IMR-90 (cell line): ENCODE measurements at regions not wholly inside any gene's neighbourhood (a gene's known extent, or its start where the extent isn't known, plus 50 kb on each side); places are given as distances from the start of the nearest gene placed in this dataset.

ENCODE experiments used
- ATAC-seq: fragments of 200-7000 bp; cut with Tn5 transposase; 2 replicates; pipeline ENCODE4 v1.9.1; 2020; ENCODE audit warnings: low read depth, mild to moderate bottlenecking, moderate library complexity
- BruUV-seq: library from RNA; stranded (reverse); fragments of 400-500 nt; replicated peaks from 2 replicates; lab custom pipeline; 2021; lab: Mats Ljungman, UMichigan
- CTCF ChIA-PET: fragments of 300-600 bp; formaldehyde crosslinking; extraction: SDS; loops from one replicate; lab custom pipeline; 2021; ENCODE audit warnings: antibody characterized with exemption; lab: Yijun Ruan, JAX
- POLR2A ChIA-PET: fragments of 300-600 bp; sonication (Branson Sonifier 250); formaldehyde crosslinking; loops from one replicate; lab custom pipeline; 2022; ENCODE audit warnings: antibody characterized with exemption; ENCODE audit not compliant: unreplicated experiment; lab: Charles Lee
- DNase-seq: peaks from one replicate; pipeline ENCODE4 v3.0.0; 2013
- H2AFZ ChIP-seq: replicated peaks from 2 replicates; pipeline ENCODE3; 2013; ENCODE audit warnings: low read length, mild to moderate bottlenecking; ENCODE audit not compliant: poor library complexity
- H2AK5ac ChIP-seq: 2 replicates; pipeline ENCODE4 v1.6.1; 2013; ENCODE audit warnings: low read depth, low read length, inconsistent platforms
- H2AK9ac ChIP-seq: replicated peaks from 2 replicates; pipeline ENCODE3; 2013; ENCODE audit warnings: mild to moderate bottlenecking, low read depth, low read length, moderate library complexity; ENCODE audit not compliant: poor library complexity
- H2BK120ac ChIP-seq: 2 replicates; pipeline ENCODE4 v1.6.1; 2013; ENCODE audit warnings: low read depth, low read length, inconsistent platforms
- H2BK15ac ChIP-seq: 3 replicates; pipeline ENCODE4 v1.6.1; 2013; ENCODE audit warnings: low read depth, low read length, inconsistent platforms
- H2BK20ac ChIP-seq: 2 replicates; pipeline ENCODE4 v1.6.1; 2013; ENCODE audit warnings: low read depth, mild to moderate bottlenecking, inconsistent platforms, low read length, moderate library complexity
- H2BK5ac ChIP-seq: 2 replicates; pipeline ENCODE4 v1.6.1; 2013; ENCODE audit warnings: mild to moderate bottlenecking, low read depth, low read length, inconsistent platforms; ENCODE audit not compliant: poor library complexity, severe bottlenecking
- H3K14ac ChIP-seq: replicated peaks from 2 replicates; pipeline ENCODE4 v1.6.1; 2013; ENCODE audit warnings: low read depth, low read length, inconsistent platforms
- H3K18ac ChIP-seq: 2 replicates; pipeline ENCODE4 v1.6.1; 2013; ENCODE audit warnings: low read depth, low read length, control low read depth
- H3K23ac ChIP-seq: 2 replicates; pipeline ENCODE4 v1.6.1; 2013; ENCODE audit warnings: low read depth, low read length, inconsistent platforms
- H3K27ac ChIP-seq: 2 replicates; pipeline ENCODE4 v1.5.1; 2013; ENCODE audit warnings: mild to moderate bottlenecking, control low read depth, low read length; ENCODE audit not compliant: insufficient read depth
- H3K27me3 ChIP-seq: 2 replicates; pipeline ENCODE4 v1.6.1; 2013; ENCODE audit warnings: low read length; ENCODE audit not compliant: control insufficient read depth, insufficient read depth
- H3K36me3 ChIP-seq: 2 replicates; pipeline ENCODE4 v1.6.1; 2013; ENCODE audit warnings: low read length, mixed read lengths; ENCODE audit not compliant: control insufficient read depth, insufficient read depth
- H3K4ac ChIP-seq: 2 replicates; pipeline ENCODE4 v1.6.1; 2013; ENCODE audit warnings: low read depth, low read length, inconsistent platforms
- H3K4me1 ChIP-seq: 2 replicates; pipeline ENCODE4 v1.6.1; 2013; ENCODE audit warnings: low read length, mixed read lengths; ENCODE audit not compliant: control insufficient read depth, insufficient read depth
- H3K4me2 ChIP-seq: 2 replicates; pipeline ENCODE4 v1.6.1; 2013; ENCODE audit warnings: low read depth, mild to moderate bottlenecking, control low read depth, low read length, moderate library complexity
- H3K4me3 ChIP-seq: 2 replicates; pipeline ENCODE4 v1.5.1; 2013; ENCODE audit warnings: low read depth, mild to moderate bottlenecking, control low read depth, low read length, moderate library complexity; ENCODE audit not compliant: insufficient read depth
- H3K56ac ChIP-seq: 2 replicates; pipeline ENCODE4 v1.6.1; 2013; ENCODE audit warnings: low read length, inconsistent platforms; ENCODE audit not compliant: insufficient read depth; ENCODE audit errors: extremely low read depth
- H3K79me1 ChIP-seq, 2 experiments: 2 replicates each; pipeline ENCODE4 v1.6.1; 2013; ENCODE audit warnings: low read length in 2 of 2, inconsistent platforms in 1 of 2, low read depth in 1 of 2
- H3K9ac ChIP-seq: 2 replicates; pipeline ENCODE4 v1.6.1; 2013; ENCODE audit warnings: low read depth, low read length, control low read depth
- H3K9me1 ChIP-seq: 2 replicates; pipeline ENCODE4 v1.6.1; 2013; ENCODE audit warnings: low read length, inconsistent platforms; ENCODE audit not compliant: insufficient read depth
- H3K9me3 ChIP-seq: 2 replicates; pipeline ENCODE4 v1.6.1; 2013; ENCODE audit warnings: low read length; ENCODE audit not compliant: control insufficient read depth, insufficient read depth
- H4K20me1 ChIP-seq: 2 replicates; pipeline ENCODE4 v1.6.1; 2013; ENCODE audit warnings: low read length, inconsistent platforms; ENCODE audit not compliant: insufficient read depth
- H4K5ac ChIP-seq: 2 replicates; pipeline ENCODE4 v1.6.1; 2013; ENCODE audit warnings: mild to moderate bottlenecking, low read depth, low read length, control low read depth
- H4K8ac ChIP-seq, 2 experiments: 2 replicates each; pipeline ENCODE4 v1.6.1; 2013; ENCODE audit warnings: low read depth in 2 of 2, low read length in 2 of 2, control low read depth in 1 of 2, inconsistent platforms in 1 of 2
- H4K91ac ChIP-seq: 2 replicates; pipeline ENCODE4 v1.6.1; 2013; ENCODE audit warnings: low read depth, low read length, inconsistent platforms; ENCODE audit not compliant: insufficient read depth
- MAZ ChIP-seq: IDR thresholded peaks from 2 replicates; pipeline ENCODE4 v1.6.1; 2012; ENCODE audit warnings: low read depth, mild to moderate bottlenecking, low read length, improper control_type of control experiment, moderate library complexity, borderline replicate concordance
- WGBS, 2 experiments: methylation state at CpG; one replicate each; pipeline versions ENCODE4 v1.1.5 to v1.1.7; 2013; ENCODE audit warnings: missing lambda C conversion rate in 2 of 2; ENCODE audit not compliant: insufficient read length in 1 of 2; ENCODE audit errors: extremely low coverage in 2 of 2; 5-methylcytosine and 5-hydroxymethylcytosine counted together
- dilution Hi-C: fragments of 300-500 bp; cut with HindIII; formaldehyde crosslinking; loops from one replicate; pipeline ENCODE4 v1.14.3; 2018; ENCODE audit warnings: low sequenced_read_pairs; ENCODE audit not compliant: unreplicated experiment
- in situ Hi-C: fragments of 300-500 bp; cut with MboI; formaldehyde crosslinking; loops from 3 replicates; pipeline ENCODE4 v1.14.3; 2019; ENCODE audit warnings: low sequenced_read_pairs, inconsistent platforms, mixed read lengths
- intact Hi-C: fragments of 100-400 bp; cut with micrococcal nuclease; formaldehyde crosslinking; loops from 2 replicates; pipeline ENCODE4 v1.10.0; 2022

- Histone ChIP-seq H3K27me3 (peaks cover 1% of the 10 kb centered on the region; the same call in 1 of the 2 replicates), H3K4me3 (no peak overlapping the region), H3K9ac (no peak overlapping the region), H3K4ac (no peak overlapping the region), H4K20me1 (no peaks in the 10 kb centered on the region), H2AK9ac (no peak overlapping the region), H3K9me1 (no peaks in the 10 kb centered on the region), H2AK5ac (no peak overlapping the region), H2AFZ (no peak overlapping the region), H2BK5ac (no peak overlapping the region), H2BK120ac (no peak overlapping the region), H4K91ac (no peak overlapping the region), H2BK15ac (no peak overlapping the region), H2BK20ac (no peak overlapping the region), H3K18ac (no peak overlapping the region), H4K5ac (no peak overlapping the region), H3K56ac (no peak overlapping the region), H3K36me3 (no peaks in the 10 kb centered on the region), H3K27ac (no peak overlapping the region), H3K4me1 (no peaks in the 10 kb centered on the region), H3K14ac (no peak overlapping the region), H3K9me3 (no peaks in the 10 kb centered on the region), H3K23ac (no peak overlapping the region), H3K79me1 (no peaks in the 10 kb centered on the region), H3K4me2 (no peak overlapping the region), H4K8ac (no peak overlapping the region)
- CTCF ChIA-PET = interaction anchor here (0.6 to 0.9 kb wide), 2 partner anchors 390 to 647 kb away, joined by 3 to 4 read pairs; no protein-coding TSS in a partner anchor
- intact Hi-C loops = no loop called here
- no peak for TF ChIP-seq MAZ
- ATAC-seq (no peak), DNase-seq (no peak)
- no TSS peak for BruUV-seq
- dilution Hi-C loops = no loop called here
- POLR2A ChIA-PET = no interaction called here
- in situ Hi-C loops = no loop called here
- WGBS, 2 experiments = no CpG with 5 or more reads among the region's 2 CpGs
Measured at GRCh38 chr4:174152717-174153466, 130.6 kb downstream of the FBXO8 start.
